Panc1 (cell line): ENCODE measurements at regions not wholly inside any gene's neighbourhood (a gene's known extent, or its start where the extent isn't known, plus 50 kb on each side); places are given as distances from the start of the nearest gene placed in this dataset.
"Not testable (repeated sequence)": the region's sequence is repeated elsewhere in the genome, so short reads cannot be mapped to it uniquely, and the experiment has no call there.

Experiments used
- ATAC-seq: fragments of 200-7000 bp; cut with Tn5 transposase; 2 replicates; pipeline ENCODE4 v1.9.1; 2020; ENCODE audit warnings: mild to moderate bottlenecking, moderate library complexity
- BruUV-seq: library from RNA; stranded (reverse); fragments of 400-500 nt; replicated peaks from 2 replicates; lab custom pipeline; 2021; lab: Mats Ljungman, UMichigan
- CTCF ChIA-PET: fragments of 300-600 bp; sonication (Branson Sonifier 250); formaldehyde crosslinking; loops from one replicate; lab custom pipeline; 2022; ENCODE audit warnings: antibody characterized with exemption; lab: Charles Lee
- POLR2A ChIA-PET: fragments of 300-600 bp; sonication (Branson Sonifier 250); formaldehyde crosslinking; loops from one replicate; lab custom pipeline; 2022; ENCODE audit warnings: antibody characterized with exemption; lab: Charles Lee
- DNase-seq: peaks from one replicate; pipeline ENCODE4 v3.0.0-alpha.2; 2010; ENCODE audit warnings: low read depth, low spot score
- H3K27ac ChIP-seq: 2 replicates; pipeline ENCODE4 v1.5.1; 2011; ENCODE audit warnings: mild to moderate bottlenecking, low read length, inconsistent platforms
- H3K27me3 ChIP-seq: fragments of 200-500 bp; sonication (Bioruptor generic); 2 replicates; pipeline ENCODE4 v1.6.0; 2014; ENCODE audit warnings: low read length, inconsistent platforms; ENCODE audit not compliant: control insufficient read depth, insufficient read depth
- H3K36me3 ChIP-seq: fragments of 200-500 bp; sonication (Bioruptor generic); 2 replicates; pipeline ENCODE4 v1.5.1; 2014; ENCODE audit warnings: inconsistent platforms, mild to moderate bottlenecking, low read length, moderate library complexity; ENCODE audit not compliant: control insufficient read depth, insufficient read depth
- H3K4me1 ChIP-seq: 2 replicates; pipeline ENCODE4 v1.5.1; 2011; ENCODE audit warnings: inconsistent platforms, mild to moderate bottlenecking, low read length, moderate library complexity; ENCODE audit not compliant: control insufficient read depth, insufficient read depth
- H3K4me3 ChIP-seq, 2 experiments: 2 replicates each; pipeline ENCODE4 v1.5.1; 2011 to 2012; ENCODE audit warnings: low read depth in 2 of 2, low read length in 2 of 2, mild to moderate bottlenecking in 2 of 2, inconsistent platforms in 1 of 2, moderate library complexity in 1 of 2
- H3K9me3 ChIP-seq: fragments of 200-500 bp; sonication (Bioruptor generic); 2 replicates; pipeline ENCODE4 v1.5.1; 2014; ENCODE audit warnings: low read depth, mild to moderate bottlenecking, inconsistent platforms, low read length, moderate library complexity; ENCODE audit not compliant: control insufficient read depth, insufficient read depth
- CTCF ChIP-seq: fragments of 450-650 bp; IDR thresholded peaks from 2 replicates; pipeline ENCODE4 v1.5.1; 2017; ENCODE audit warnings: mild to moderate bottlenecking
- POLR2AphosphoS5 ChIP-seq: IDR thresholded peaks from 2 replicates; pipeline ENCODE4 v1.6.1; 2012; ENCODE audit warnings: mild to moderate bottlenecking, low read depth, low read length, moderate library complexity
- REST ChIP-seq, 2 experiments: IDR thresholded peaks; 2 replicates each; pipeline ENCODE4 v1.6.1; 2011 to 2012; ENCODE audit warnings: low read depth in 2 of 2, control low read depth in 1 of 2, low read length in 1 of 2, mild to moderate bottlenecking in 1 of 2, moderate library complexity in 1 of 2; ENCODE audit not compliant: insufficient read depth in 1 of 2
- SIN3A ChIP-seq: IDR thresholded peaks from 2 replicates; pipeline ENCODE4 v1.6.1; 2012; ENCODE audit warnings: low read depth, mild to moderate bottlenecking, low read length, moderate library complexity, borderline replicate concordance; ENCODE audit not compliant: insufficient read depth
- TCF7L2 ChIP-seq: IDR thresholded peaks from 2 replicates; pipeline ENCODE4 v1.6.1; 2011; ENCODE audit warnings: mild to moderate bottlenecking, low read depth, low read length, inconsistent platforms
- in situ Hi-C: cut with HindIII; loops from 2 replicates; pipeline ENCODE4 v1.10.0; 2016; ENCODE audit warnings: low sequenced_read_pairs, low pct_unique_long_range_greater_than_20kb
- intact Hi-C: fragments of 100-400 bp; cut with micrococcal nuclease; formaldehyde crosslinking; loops from one replicate; pipeline ENCODE4 v1.10.0; 2022; ENCODE audit not compliant: unreplicated experiment

GRCh38 chr18:22284581-22285360 is 115.4 kb downstream of the GATA6 start:
- no TSS peak for BruUV-seq
- Histone ChIP-seq H3K9me3 (no peaks in the 10 kb centered on the region), H3K4me1 (no peaks in the 10 kb centered on the region), H3K36me3 (no peaks in the 10 kb centered on the region), H3K4me3 (no peak overlapping the region), H3K27me3 (no peaks in the 10 kb centered on the region; the same call in 1 of the 2 replicates), H3K27ac (no peak overlapping the region)
- ChIA-PET CTCF (no interaction called here), POLR2A (no interaction called here)
- no peak for TF ChIP-seq SIN3A
- TF ChIP-seq TCF7L2, result no peak
- no peak for TF ChIP-seq POLR2AphosphoS5
- no peak for TF ChIP-seq CTCF
- TF ChIP-seq REST (IDR thresholded peaks at IDR 0.05; ENCODE audit: insufficient read depth in 1 of 2, low read depth in 2 of 2, low read length in 1 of 2), result no peak
- DNase-seq (no peak), ATAC-seq (no peak)
- intact Hi-C loops (no loop called here), in situ Hi-C loops (no loop called here)

GRCh38 chr18:22283855-22284254 is 114.5 kb downstream of the GATA6 start:
- POLR2A ChIA-PET, H3K4me3 ChIP-seq, DNase-seq, ATAC-seq, H3K9me3 ChIP-seq, BruUV-seq, in situ Hi-C loops, intact Hi-C loops, CTCF ChIA-PET, H3K4me1 ChIP-seq, H3K27me3 ChIP-seq, H3K27ac ChIP-seq, H3K36me3 ChIP-seq: not testable (repeated sequence)

- ATAC-seq, result no peak
- H3K27me3 ChIP-seq, result no peaks in the 10 kb centered on the region; the same call in 1 of the 2 replicates
- H3K4me3 ChIP-seq, result no peak overlapping the region
- intact Hi-C loops, result no loop called here
- BruUV-seq, result no TSS peak
- ChIA-PET POLR2A (no interaction called here), CTCF (no interaction called here)
- in situ Hi-C loops, result no loop called here
- no peaks in the 10 kb centered on the region for H3K36me3 ChIP-seq
- no peak for DNase-seq
- TF ChIP-seq TCF7L2 (no peak), POLR2AphosphoS5 (no peak)
- H3K27ac ChIP-seq, result no peak overlapping the region
- no peaks in the 10 kb centered on the region for H3K4me1 ChIP-seq
- H3K9me3 ChIP-seq, result no peaks in the 10 kb centered on the region
These were observed 114.0 kb downstream of the GATA6 start for GRCh38 chr18:22283397-22283796.
